Activated T-helper 1 cell treated with anti-CD3 and anti-CD28 coated beads, Interleukin-12 subunit alpha, Interleukin-12 subunit beta, Interleukin-2, Interleukin-4 antibody, amounts not matched to agents 30 ng/mL and 10 ng/mL and 1 ng/mL, durations not matched to agents 14 hours and 24 hours and 36 hours (primary cell): ENCODE measurements at regions not wholly inside any gene's neighbourhood (a gene's known extent, or its start where the extent isn't known, plus 50 kb on each side); places are given as distances from the start of the nearest gene placed in this dataset.
"Not testable (repeated sequence)": the region's sequence is repeated elsewhere in the genome, so short reads cannot be mapped to it uniquely, and the experiment has no call there.

ENCODE experiments used
- DNase-seq: peaks from one replicate; pipeline ENCODE4 v3.0.0; 2021; ENCODE audit warnings: low spot score
- H3K27ac Mint-ChIP-seq: one replicate; pipeline ENCODE4 v1.8.0; 2021; ENCODE audit warnings: mild to moderate bottlenecking, mixed read lengths
- H3K27me3 Mint-ChIP-seq: one replicate; pipeline ENCODE4 v1.8.0; 2022; ENCODE audit warnings: mild to moderate bottlenecking, moderate library complexity, mixed read lengths; ENCODE audit not compliant: insufficient read depth
- H3K36me3 Mint-ChIP-seq: one replicate; pipeline ENCODE4 v1.8.0; 2021; ENCODE audit warnings: low read depth, mixed read lengths
- H3K4me1 Mint-ChIP-seq: one replicate; pipeline ENCODE4 v1.8.0; 2021; ENCODE audit warnings: low read depth, mixed read lengths
- H3K4me3 Mint-ChIP-seq: one replicate; pipeline ENCODE4 v1.8.0; 2021; ENCODE audit warnings: mild to moderate bottlenecking, moderate library complexity, mixed read lengths
- H3K9me3 Mint-ChIP-seq: one replicate; pipeline ENCODE4 v1.8.0; 2021; ENCODE audit warnings: mixed read lengths
- intact Hi-C: fragments of 100-400 bp; cut with micrococcal nuclease; formaldehyde crosslinking; loops from one replicate; pipeline ENCODE4 v1.15.1; 2024

- intact Hi-C loops, H3K27me3 Mint-ChIP-seq: not testable (repeated sequence)
- H3K4me1 Mint-ChIP-seq, result peaks cover 21% of the 10 kb centered on the region
Observed at GRCh38 chr2:44092519-44092918, 76.2 kb upstream of the PPM1B start.

GRCh38 chr2:44093970-44094369 is 74.7 kb upstream of the PPM1B start:
- Mint-ChIP-seq H3K4me3 (no peak overlapping the region), H3K27ac (no peak overlapping the region), H3K27me3 (peaks cover 7% of the 10 kb centered on the region), H3K9me3 (no peaks in the 10 kb centered on the region), H3K4me1 (peaks cover 26% of the 10 kb centered on the region), H3K36me3 (no peaks in the 10 kb centered on the region)
- intact Hi-C loops, result no loop called here
- no peak for DNase-seq

More at GRCh38 chr2:44092519-44092918, 76.2 kb upstream of the PPM1B start:
- not testable (repeated sequence) for DNase-seq, H3K4me3 Mint-ChIP-seq, H3K36me3 Mint-ChIP-seq, H3K27ac Mint-ChIP-seq, H3K9me3 Mint-ChIP-seq

GRCh38 chr2:44097322-44097907 is 71.3 kb upstream of the PPM1B start:
- no peaks in the 10 kb centered on the region for H3K36me3 Mint-ChIP-seq
- no peaks in the 10 kb centered on the region for H3K9me3 Mint-ChIP-seq
- no peak for DNase-seq
- H3K4me1 Mint-ChIP-seq, result peaks cover 20% of the 10 kb centered on the region
- no peak overlapping the region for H3K27ac Mint-ChIP-seq
- no peak overlapping the region for H3K4me3 Mint-ChIP-seq
- H3K27me3 Mint-ChIP-seq, result peaks cover 7% of the 10 kb centered on the region
- intact Hi-C loops, result no loop called here

- Mint-ChIP-seq H3K4me3 (no peak overlapping the region), H3K27ac (no peak overlapping the region), H3K9me3 (no peaks in the 10 kb centered on the region), H3K36me3 (no peaks in the 10 kb centered on the region), H3K4me1 (peaks cover 21% of the 10 kb centered on the region), H3K27me3 (peaks cover 7% of the 10 kb centered on the region)
- DNase-seq, result no peak
- intact Hi-C loops, result no loop called here
Observed at GRCh38 chr2:44098050-44098449, 70.6 kb upstream of the PPM1B start.

GRCh38 chr2:44098891-44099290 is 69.8 kb upstream of the PPM1B start:
- intact Hi-C loops, result no loop called here
- peaks cover 25% of the 10 kb centered on the region for H3K4me1 Mint-ChIP-seq
- H3K27me3 Mint-ChIP-seq, result peaks cover 9% of the 10 kb centered on the region
- H3K4me3 Mint-ChIP-seq, result no peak overlapping the region
- no peaks in the 10 kb centered on the region for H3K36me3 Mint-ChIP-seq
- no peaks in the 10 kb centered on the region for H3K9me3 Mint-ChIP-seq
- no peak overlapping the region for H3K27ac Mint-ChIP-seq
- no peak for DNase-seq

- H3K4me1 Mint-ChIP-seq, result peaks cover 25% of the 10 kb centered on the region
- H3K36me3 Mint-ChIP-seq, result no peaks in the 10 kb centered on the region
- no peaks in the 10 kb centered on the region for H3K9me3 Mint-ChIP-seq
- intact Hi-C loops, result no loop called here
- no peak overlapping the region for H3K4me3 Mint-ChIP-seq
- H3K27me3 Mint-ChIP-seq, result peaks cover 7% of the 10 kb centered on the region
- no peak overlapping the region for H3K27ac Mint-ChIP-seq
- no peak for DNase-seq
Observed at GRCh38 chr2:44100351-44100750, 68.3 kb upstream of the PPM1B start.

- H3K27ac Mint-ChIP-seq, result no peak overlapping the region
- intact Hi-C loops, result no loop called here
- no peaks in the 10 kb centered on the region for H3K9me3 Mint-ChIP-seq
Observed at GRCh38 chr2:44101246-44101645, 67.4 kb upstream of the PPM1B start.

GRCh38 chr2:44102790-44103562 is 65.7 kb upstream of the PPM1B start:
- intact Hi-C loops, result no loop called here
- no peak for DNase-seq
- Mint-ChIP-seq H3K9me3 (no peaks in the 10 kb centered on the region), H3K4me1 (peaks cover 18% of the 10 kb centered on the region), H3K27ac (no peak overlapping the region), H3K4me3 (no peak overlapping the region), H3K27me3 (peaks cover 7% of the 10 kb centered on the region), H3K36me3 (no peaks in the 10 kb centered on the region)

More at GRCh38 chr2:44101246-44101645, 67.4 kb upstream of the PPM1B start:
- DNase-seq, result no peak
- Mint-ChIP-seq H3K4me3 (no peak overlapping the region), H3K36me3 (no peaks in the 10 kb centered on the region), H3K27me3 (peaks cover 7% of the 10 kb centered on the region), H3K4me1 (peaks cover 25% of the 10 kb centered on the region)

GRCh38 chr2:44103639-44104038 is 65.0 kb upstream of the PPM1B start:
- peaks cover 13% of the 10 kb centered on the region for H3K4me1 Mint-ChIP-seq

GRCh38 chr2:44104855-44105271 is 63.8 kb upstream of the PPM1B start:
- DNase-seq, result no peak
- H3K9me3 Mint-ChIP-seq, result no peaks in the 10 kb centered on the region
- no peaks in the 10 kb centered on the region for H3K36me3 Mint-ChIP-seq
- no peak overlapping the region for H3K4me3 Mint-ChIP-seq
- peaks cover 7% of the 10 kb centered on the region for H3K27me3 Mint-ChIP-seq
- intact Hi-C loops, result no loop called here
- H3K4me1 Mint-ChIP-seq, result peaks cover 13% of the 10 kb centered on the region
- H3K27ac Mint-ChIP-seq, result no peak overlapping the region

More at GRCh38 chr2:44103639-44104038, 65.0 kb upstream of the PPM1B start:
- H3K4me3 Mint-ChIP-seq, result no peak overlapping the region
- DNase-seq, result no peak
- H3K9me3 Mint-ChIP-seq, result no peaks in the 10 kb centered on the region
- no peak overlapping the region for H3K27ac Mint-ChIP-seq
- intact Hi-C loops, result no loop called here
- peaks cover 7% of the 10 kb centered on the region for H3K27me3 Mint-ChIP-seq
- H3K36me3 Mint-ChIP-seq, result no peaks in the 10 kb centered on the region

- H3K4me1 Mint-ChIP-seq, H3K36me3 Mint-ChIP-seq, H3K4me3 Mint-ChIP-seq, DNase-seq, H3K27ac Mint-ChIP-seq, intact Hi-C loops, H3K9me3 Mint-ChIP-seq, H3K27me3 Mint-ChIP-seq: not testable (repeated sequence)
Observed at GRCh38 chr2:44106509-44106908, 62.2 kb upstream of the PPM1B start.

- no peak overlapping the region for H3K27ac Mint-ChIP-seq
- no peak for DNase-seq
- peaks cover 13% of the 10 kb centered on the region for H3K27me3 Mint-ChIP-seq
- intact Hi-C loops, result no loop called here
- peaks cover 5% of the 10 kb centered on the region for H3K4me1 Mint-ChIP-seq
- H3K4me3 Mint-ChIP-seq, result no peak overlapping the region
- no peaks in the 10 kb centered on the region for H3K36me3 Mint-ChIP-seq
- H3K9me3 Mint-ChIP-seq, result no peaks in the 10 kb centered on the region
Observed at GRCh38 chr2:44107086-44107740, 61.5 kb upstream of the PPM1B start.

GRCh38 chr2:44107974-44108373 is 60.7 kb upstream of the PPM1B start:
- no peaks in the 10 kb centered on the region for H3K9me3 Mint-ChIP-seq
- DNase-seq, result no peak
- intact Hi-C loops, result no loop called here
- H3K27me3 Mint-ChIP-seq, result peaks cover 13% of the 10 kb centered on the region
- peaks cover 4% of the 10 kb centered on the region for H3K4me1 Mint-ChIP-seq
- H3K36me3 Mint-ChIP-seq, result no peaks in the 10 kb centered on the region
- no peak overlapping the region for H3K27ac Mint-ChIP-seq
- no peak overlapping the region for H3K4me3 Mint-ChIP-seq
